Left kidney (tissue), 1 donor: ENCODE measurements at regions not wholly inside any gene's neighbourhood (a gene's known extent, or its start where the extent isn't known, plus 50 kb on each side); places are given as distances from the start of the nearest gene placed in this dataset.
A peak's percentile ranks its signal among the peaks of the same experiment; 100 is the strongest.

Source experiments
- DNase-seq: peaks from one replicate; pipeline ENCODE4 v3.0.0-alpha.2; 2013

DNA sequence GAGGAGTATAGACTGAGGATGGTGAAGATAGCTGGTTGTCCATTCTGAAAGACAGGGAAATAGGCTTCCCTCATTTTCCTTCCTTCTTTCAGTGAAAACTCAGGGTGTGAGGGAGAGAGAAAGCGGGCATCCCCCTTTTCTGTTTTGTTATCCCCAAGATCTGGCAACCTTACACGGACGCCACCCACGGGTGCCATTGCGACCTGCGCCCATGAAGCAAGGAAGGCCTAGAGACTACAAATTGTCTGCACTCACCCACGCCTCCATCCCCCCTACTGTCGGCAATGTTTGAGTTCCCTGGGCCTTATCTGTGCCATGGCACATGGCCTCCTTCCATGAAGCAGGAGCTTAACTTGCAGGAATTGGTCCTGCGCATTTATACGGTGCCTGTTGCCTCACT lies 115.0 kb upstream of the IGF1 start:
- no peak for DNase-seq

DNA sequence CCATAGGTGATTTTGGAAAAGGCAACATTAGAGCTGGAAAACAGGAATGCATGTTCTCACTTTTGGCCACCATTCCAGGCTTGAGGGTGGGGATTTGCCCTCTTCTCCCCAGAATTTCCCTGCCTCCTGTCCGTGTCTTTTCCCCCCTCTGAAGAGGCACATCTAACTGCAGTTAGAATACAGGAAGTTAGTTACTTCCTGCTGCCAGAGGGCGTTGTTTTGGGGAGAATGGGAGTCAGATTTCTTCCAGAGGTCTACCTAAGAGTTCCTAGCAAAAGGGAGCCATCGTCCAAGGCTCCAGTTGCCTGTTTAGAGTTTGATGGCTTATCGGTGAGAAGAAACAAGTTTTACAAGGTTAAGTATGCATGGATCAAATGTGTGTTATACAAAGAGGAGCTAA lies 112.8 kb upstream of the IGF1 start:
- no peak for DNase-seq

DNA sequence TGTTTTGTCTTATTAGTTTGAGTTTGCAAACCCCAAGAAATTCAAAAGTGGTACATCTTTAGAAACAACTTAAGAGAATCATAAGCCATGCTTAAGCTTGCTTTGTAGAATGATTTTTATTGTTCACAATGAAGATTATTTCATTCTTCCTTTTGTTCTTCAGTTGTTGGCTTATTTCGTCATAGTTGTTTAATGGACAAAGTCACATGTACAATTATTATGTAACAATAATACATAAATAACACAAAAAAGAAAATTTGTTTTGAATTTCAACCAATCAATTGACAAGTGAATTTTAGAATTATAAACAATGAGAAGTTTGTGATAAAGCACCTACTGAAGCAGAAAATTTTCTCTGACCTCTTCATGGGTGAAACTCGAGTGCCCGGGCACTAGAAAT lies 111.8 kb upstream of the IGF1 start:
- DNase-seq: no peak

DNA sequence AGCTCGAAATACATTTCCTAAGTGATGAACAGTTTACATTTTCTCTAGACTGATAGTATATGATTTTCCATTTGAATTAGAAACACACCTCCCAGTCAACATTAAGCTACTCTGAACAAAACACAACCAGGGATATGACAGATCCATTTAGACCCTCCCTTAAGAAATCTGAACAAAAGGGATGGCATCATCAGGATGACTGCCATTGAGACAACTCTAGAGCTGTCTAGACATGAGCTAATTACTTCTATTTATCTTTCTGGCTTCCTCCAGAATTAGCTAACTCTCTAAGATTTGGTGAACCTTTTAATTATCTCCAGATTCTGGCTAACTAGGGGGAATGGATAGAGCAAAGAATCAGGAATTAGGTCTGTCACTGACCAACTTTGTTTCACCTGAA lies 92.9 kb upstream of the IGF1 start:
- no peak for DNase-seq

DNA sequence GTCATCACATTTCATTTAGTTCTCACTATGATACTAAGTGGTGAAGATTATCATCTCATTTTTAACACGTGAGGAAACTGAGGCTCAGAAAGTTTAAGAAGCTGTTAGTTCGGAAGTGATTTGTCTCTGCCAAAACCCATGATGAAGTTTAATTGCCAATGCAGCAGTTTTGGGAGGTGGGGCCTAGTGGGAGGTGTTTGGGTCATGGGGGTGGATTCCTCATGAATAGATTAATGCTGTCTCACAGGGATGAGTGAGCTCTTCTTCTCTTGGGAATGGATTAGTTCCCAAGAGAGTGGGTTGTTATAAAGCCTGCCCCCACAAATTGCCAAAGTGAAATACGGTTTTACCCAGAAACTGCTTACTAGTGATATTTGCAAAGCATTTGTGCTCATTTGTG lies 91.5 kb upstream of the IGF1 start:
- DNase-seq: no peak

DNA sequence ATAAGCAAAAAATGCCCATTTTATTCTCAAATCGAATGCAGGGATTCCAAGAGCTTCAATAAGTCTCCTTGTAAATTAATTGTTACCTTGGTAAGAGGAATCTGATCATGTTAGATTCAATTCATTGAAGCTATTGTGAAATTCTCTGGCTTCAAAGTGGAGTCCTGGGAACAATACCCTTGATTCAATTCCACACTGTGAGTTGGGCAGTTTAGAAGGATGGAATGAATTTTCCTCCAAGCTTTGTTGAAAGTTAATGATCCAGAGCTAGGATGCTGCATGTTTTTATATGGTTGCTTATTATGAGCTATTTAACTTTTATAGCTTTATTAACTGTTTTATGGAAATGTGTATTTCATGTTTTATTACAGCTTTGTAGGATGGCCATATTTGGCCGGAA lies 89.9 kb upstream of the IGF1 start:
- DNase-seq: no peak

DNA sequence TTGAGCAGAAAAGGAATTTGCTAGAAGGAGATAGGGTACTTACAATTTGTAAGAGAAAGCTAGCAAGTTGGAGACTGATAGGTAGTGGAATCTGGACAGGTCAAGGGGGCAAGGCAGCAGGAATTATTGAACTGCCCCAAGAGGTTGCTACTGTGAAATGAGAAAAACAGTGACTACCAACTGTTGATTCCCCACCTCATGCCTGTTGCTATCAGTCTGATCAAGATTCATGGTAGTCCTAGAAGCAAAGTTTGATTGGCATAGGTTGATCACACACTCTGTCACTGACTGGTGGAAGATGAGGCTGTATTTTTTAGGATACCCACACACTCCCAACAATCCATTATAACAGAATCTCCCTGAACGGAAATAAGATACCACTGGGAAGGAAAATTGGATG lies 89.4 kb upstream of the IGF1 start:
- no peak for DNase-seq

DNA sequence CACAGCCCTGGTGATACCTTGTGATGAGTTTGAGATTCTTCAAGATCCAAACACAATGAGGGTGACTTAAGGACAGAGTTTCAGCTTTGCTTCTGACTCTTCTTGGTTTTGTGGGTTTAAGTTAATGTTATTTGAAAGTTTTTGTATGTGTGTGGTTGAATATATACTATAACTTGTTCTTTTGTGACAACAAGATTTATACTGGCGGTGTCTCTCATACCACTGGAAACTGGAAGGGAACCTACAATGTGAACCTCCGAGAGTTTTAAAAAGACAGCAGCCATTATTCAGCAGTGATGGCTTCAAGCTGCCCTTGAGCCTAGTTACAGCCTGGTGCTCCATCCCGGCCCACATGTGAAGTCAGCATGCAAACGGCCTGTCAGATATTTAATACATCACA lies 87.9 kb upstream of the IGF1 start:
- peak; percentile 37 for DNase-seq

DNA sequence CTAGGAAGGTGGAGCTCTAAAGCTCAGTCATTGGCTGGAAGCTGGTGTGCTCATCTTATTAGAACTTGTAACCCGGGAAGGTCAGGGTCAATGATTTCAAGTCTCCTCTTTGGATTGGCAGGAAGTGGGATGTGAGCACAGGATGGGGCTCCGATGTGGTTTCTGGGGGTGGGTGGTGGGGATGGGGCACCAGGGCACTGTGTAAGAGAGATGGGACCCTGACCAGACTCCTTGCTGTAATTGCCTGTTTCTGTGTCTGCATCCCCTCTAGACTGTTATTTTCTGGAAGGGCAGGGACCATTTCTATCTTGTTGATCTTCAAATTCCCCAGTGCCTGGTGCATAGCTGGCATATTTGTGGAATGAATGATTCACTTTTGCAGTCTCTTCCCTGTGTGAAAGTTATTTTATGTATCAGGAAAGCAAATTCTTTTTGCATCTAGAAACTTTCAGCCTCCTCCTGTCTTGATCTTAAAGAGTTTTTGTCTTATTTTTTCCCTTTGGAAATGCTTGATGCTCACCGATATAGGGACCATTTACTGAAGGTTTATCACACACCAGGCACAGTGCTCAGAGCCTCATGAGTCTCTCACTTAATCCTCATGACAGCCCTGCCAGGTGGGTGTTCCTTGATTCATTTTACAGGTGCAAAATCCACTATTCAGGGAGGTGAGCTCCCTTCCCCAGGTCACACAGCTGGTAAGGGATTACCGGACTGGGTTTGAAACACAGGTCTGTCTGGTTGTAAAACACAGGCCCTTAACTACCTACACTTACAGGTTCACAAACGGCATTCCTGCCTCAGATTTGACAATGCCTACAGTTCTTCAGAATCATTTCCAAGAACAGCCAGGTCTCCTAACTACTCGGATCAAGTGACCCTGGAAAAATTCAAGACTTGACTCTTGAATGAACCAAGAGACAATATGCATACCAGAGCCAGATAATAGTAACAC lies 86.9 kb upstream of the IGF1 start:
- no peak for DNase-seq

DNA sequence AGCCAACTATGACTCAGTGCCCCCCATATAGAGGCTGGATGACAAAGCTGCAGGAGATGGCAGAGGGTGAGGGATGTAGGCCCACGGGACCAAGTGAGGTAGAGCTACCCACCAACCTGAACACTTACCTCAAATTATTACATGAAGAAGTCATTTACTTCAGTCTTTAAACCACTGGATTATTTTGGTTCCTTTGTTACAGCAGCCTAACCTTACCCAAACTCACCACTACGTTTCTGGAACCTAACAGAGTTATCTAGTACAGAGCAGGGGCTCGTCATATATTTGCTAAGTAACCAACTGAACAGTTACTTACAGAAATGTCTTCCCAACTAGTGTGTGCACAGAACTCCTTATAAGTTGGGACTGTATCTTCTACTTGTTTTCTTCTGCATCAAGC lies 85.2 kb upstream of the IGF1 start:
- DNase-seq: no peak

DNA sequence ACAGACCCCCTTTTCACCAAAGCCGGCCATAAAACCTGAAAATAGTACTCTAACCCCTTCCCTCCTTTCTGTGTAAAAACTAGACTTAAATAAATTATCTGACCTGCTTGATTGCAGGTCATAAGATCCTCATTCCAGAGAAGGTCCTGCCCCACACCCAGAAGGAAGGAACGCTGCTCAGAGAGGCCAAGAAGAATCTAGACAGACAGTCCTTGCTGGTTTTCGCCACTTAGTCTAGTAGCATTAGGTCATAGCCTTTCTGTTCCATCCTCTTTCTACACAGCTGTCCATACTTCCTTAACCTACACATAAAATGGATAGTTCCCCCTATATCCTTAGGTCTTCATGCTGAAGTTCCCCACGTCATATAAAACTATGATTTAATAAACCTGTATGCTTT lies 83.7 kb upstream of the IGF1 start:
- DNase-seq: no peak

DNA sequence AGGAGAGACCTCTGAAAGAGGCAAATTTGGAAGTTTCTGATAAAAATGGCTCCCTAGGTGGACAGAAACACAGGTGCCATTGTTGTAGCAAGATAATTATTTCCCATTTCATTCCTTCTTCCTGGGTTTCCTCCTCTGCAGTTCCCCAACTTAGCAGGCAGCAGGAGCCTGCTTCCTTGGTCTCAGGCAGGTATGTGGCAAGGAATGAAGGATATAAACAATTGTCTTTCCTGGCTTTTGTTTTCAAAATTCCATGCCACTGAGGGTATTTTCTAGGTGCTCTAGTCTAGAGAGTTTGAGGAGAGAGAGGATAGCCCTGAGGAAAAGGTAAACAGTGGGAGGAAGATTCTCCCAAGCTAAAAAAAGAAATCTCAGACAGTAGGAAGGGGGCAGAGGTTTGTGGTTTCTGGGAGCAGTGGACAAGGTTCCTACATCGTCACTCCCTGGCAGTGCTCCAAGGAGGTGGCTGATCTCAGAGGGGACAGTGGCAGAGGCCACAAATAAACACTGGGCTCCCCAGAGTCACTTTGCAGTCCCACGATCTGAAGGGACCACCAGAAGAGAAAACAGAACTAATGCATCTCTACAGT lies 82.6 kb upstream of the IGF1 start:
- DNase-seq: no peak

DNA sequence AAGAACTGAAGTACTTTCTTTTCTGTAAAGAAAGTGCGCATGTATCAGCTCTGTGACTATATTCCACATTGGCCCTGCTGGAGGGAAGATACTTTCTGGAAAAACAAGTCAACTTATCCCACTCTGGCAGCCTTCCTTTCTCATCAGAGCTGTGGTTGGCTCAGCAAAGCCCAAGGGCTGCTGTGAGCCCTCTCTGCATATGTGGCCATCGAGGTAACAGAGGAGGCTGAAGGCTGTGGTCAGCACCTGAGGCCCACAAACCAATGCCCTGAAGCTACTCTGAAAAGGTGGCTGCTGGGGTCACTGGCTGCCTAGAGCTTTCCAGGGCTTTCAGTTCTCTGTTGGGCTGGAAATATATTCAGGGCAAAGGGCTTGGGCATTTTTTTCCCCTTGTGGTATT lies 70.8 kb upstream of the IGF1 start:
- DNase-seq: no peak

DNA sequence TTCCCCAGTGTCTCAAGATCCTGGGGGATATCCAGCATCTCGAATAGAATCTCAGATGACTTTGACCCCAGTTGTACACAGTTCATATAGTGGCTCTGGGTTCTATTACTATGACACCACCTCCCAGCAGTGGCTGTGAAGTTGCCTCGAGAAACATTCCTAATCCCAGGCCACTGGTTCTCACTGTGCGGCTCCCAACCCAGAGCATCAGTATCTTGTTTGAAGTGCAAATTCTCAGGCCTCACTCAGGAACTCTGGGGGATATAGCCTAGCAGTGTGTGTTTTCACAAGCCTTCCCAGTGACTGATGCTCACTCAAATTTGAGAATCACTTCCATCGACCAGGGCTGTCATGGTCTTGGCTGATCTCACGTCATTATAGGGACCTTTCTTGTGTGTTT lies 69.3 kb upstream of the IGF1 start:
- no peak for DNase-seq

DNA sequence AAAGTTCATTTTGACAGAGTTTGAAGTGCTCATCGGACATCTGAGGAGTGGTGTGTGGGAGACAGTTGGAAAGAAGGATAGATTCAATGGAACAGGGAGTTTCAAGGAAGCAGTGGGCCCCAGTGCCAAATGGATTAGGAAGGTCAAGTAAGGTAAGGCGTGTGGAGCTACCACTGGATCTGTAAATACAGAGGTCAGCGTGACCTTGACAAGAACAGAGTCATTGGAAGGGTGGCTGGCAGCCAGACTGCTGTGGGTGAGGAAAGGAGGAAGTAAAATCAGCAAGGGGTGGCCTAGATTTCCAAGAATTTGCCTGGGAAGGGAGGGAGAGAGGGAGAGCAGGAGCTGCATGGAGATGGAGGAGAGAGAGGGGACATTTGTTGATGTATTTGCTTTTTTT lies 68.2 kb upstream of the IGF1 start:
- no peak for DNase-seq

DNA sequence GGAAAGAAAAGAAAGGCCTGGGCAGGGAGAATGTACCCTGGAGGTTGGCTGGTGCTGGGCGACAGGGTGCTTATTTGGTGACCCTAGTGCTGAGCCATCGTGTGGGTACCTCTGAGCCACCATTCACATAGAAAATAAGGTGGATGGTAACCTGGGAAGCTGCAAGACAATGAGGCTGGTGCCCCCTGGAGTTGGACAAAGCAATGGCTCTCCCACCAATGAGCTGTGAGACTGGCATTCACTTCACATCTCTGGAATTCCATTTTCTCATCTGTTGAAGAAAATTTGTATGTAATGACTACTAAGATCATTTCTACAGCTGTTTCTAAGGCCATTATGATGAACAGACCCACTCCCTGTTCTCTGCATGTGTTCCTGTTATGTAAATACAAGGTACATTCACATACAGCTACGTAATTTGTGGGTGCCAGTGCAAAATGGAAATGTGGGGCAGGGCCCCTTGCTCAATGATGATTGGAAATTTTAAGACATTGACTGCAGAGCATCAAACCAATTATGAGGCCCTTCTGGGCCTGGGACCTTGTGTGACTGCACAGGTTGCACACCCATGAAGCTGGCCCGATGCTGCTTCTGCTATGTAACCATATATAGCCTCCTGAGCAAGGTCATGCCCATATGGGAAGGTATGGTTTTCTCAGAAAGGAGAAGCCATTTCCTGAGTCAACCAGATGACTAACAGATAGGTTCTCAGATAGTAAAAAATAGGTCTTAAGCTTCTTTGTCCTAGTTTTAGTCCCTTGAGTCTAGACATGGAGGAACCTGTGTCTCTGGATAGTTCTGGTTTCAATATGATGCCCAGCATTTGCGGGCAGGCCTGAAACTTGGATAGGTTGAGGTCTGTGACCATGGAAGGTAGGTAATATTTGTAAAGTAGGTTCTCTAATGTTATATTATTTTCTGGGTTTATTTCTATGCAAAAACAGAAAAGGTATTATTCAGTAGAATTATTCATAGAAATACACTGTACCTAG lies 63.4 kb upstream of the IGF1 start:
- DNase-seq: no peak

DNA sequence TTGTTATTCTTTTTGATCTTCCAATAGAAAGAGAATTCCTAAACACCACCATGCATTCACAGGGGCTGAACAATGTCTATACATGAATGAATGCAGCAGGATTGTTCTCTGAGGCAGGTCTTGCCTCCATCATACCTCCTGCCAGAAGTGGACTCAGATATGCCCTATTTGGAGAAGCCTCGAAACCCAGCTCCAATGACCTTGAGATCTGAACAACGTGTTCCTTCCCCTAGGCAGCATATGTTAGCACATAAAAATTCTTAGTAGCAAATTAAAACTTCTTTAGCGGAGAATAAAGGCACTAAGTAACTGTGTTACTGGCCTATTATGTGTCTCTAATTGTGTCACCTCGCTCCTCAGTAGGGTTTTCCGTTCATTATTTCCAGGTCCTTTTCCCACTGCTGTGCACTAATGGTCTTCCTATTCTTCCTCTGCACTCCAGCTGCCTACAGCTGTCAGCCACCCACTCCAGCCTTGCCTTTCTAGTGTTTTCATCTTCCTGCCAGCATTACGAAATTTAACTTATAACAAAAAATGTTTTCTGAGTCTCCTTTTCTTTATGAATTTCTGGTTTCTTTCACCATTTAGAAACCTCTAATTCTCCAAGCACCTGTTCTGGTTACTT lies 62.6 kb upstream of the IGF1 start:
- peak; percentile 29 for DNase-seq

DNA sequence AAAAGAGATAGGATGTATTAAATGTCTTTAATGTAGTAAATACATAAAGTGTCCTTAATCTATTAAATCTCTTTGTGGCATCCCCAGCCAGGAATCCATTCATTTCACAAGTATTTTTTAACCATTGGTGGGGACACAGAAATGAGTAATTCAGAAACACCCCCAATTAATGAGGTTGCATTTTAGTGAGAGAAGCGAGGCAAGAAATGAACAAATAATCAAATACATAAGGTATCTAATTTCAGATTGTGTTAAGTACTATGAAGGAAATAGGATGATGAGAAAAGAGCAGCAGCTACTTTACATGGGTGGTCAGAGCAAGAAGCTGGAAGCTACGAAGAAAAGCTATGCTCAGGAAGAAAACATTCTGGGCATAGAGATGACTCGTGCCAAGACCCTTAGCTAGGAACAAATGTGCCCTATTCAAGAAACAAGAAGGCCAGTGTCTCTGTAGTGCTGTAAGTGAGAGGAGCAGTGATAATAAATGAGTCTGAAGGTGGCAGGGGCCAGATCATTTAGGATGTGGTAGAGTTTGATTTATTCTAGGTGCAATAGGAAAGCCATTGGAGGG lies 60.5 kb upstream of the IGF1 start:
- no peak for DNase-seq

DNA sequence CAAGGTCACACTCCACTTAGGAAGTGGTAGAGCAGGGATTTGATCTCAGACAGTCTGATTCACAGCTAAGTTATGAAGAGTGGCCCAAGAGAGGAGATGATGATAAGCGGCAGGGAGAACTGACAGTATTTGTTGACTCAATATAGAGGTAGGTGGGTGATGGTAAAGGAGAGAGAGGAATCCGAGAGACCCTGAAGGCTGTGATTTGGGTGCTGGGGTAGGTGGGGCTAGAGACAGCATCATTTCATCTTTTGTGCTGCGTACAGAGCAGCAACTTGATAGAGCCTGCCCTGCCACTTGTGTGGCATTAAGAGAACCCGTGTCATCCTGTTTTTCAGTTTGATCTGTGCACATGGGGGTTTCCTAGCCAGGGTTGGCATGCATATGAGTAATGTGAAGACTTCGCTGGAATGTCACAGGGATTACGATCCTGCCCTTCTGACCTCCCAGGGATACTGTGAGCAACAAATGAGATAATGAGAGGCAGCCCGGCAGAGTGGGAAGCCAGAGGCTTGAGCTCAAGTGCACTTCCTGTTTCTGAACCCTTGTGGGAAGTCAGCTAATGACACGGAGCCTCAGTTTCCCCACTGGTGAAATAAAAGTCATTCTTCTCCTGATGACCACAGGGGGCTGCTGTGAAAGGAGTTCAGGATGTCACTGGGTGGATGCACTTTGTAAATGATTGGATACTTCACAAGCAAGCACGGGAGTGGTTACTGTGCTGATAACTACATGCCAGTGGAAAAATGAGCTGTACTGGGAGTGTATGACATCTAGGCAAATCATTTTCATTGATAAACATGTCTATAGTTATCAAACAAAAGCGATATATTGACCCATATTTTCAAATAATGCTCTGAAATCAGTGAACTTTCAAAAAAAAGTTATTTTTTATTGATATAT lies 59.5 kb upstream of the IGF1 start:
- no peak for DNase-seq

DNA sequence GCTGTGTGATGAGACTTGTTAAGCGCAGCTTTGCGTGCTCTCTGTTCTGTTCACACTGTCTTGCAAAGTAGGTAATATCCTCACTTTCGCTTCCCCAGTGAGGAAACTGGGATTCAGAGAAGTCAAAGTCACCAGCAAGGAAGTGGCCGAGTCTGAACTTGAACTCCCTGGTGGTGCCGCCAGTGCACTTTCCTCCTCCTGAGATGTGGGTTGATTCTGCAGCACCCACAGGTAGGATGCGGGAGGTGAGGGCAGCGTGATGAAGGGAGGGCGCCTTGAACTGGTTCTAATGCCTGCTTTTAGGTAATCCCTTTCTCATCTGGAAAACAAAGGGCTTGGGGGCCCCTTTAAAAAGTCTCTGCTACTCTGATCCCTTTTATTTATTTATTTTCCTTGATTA lies 54.9 kb upstream of the IGF1 start:
- no peak for DNase-seq

DNA sequence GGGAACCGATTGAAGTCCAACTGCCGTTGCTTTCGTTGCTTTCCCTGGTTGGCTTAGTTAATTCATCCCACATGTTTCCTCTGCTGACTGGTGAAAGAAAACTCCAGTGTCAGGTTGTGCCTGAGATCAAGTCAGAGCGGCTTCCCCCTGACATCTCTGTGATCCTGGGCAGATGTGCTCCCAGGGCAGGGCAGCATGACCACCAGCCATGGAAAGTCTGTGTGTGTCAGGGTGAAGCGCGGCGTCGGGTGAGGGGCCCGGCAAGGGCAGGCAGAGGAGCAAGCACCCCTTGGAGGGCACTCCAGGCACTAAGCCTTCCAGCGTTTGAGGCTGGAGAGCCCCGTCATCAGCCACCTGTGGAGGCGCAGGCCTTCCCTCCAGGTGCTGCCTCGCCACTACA lies 54.5 kb upstream of the IGF1 start:
- DNase-seq: no peak
